ENCODE measurements at regions not wholly inside any gene's neighbourhood (a gene's known extent, or its start where the extent isn't known, plus 50 kb on each side); places are given as distances from the start of the nearest gene placed in this dataset.
A peak's percentile ranks its signal among the peaks of the same experiment; 100 is the strongest.

- DNase-seq (ENCODE audit: low read depth in 2 of 3, low spot score in 2 of 3) = no peak
Measured at GRCh38 chr9:94159069-94159939, 75.0 kb downstream of the PTPDC1 start.

GRCh38 chr9:94160594-94161501 is 76.6 kb downstream of the PTPDC1 start:
- no peak for DNase-seq (ENCODE audit: low read depth in 2 of 3, low spot score in 2 of 3)

GRCh38 chr9:94161673-94162072 is 77.4 kb downstream of the PTPDC1 start:
- DNase-seq (ENCODE audit: low read depth in 2 of 3, low spot score in 2 of 3) = no peak

GRCh38 chr9:94164806-94165549 is 80.7 kb downstream of the PTPDC1 start:
- DNase-seq (ENCODE audit: low read depth in 2 of 3, low spot score in 2 of 3) = no peak

GRCh38 chr9:94165592-94166235 is 81.5 kb downstream of the PTPDC1 start:
- peak; percentile 72 to 93 (median 81) for DNase-seq (ENCODE audit: low read depth in 2 of 3, low spot score in 2 of 3)

- peak; percentile 52 to 89 (median 88) for DNase-seq (ENCODE audit: low read depth in 2 of 3, low spot score in 2 of 3)
Measured at GRCh38 chr9:94166236-94166975, 82.1 kb downstream of the PTPDC1 start.

GRCh38 chr9:94166976-94167346 is 82.7 kb downstream of the PTPDC1 start:
- DNase-seq (ENCODE audit: low read depth in 2 of 3, low spot score in 2 of 3) = no peak

GRCh38 chr9:94167376-94167890 is 83.2 kb downstream of the PTPDC1 start:
- no peak for DNase-seq (ENCODE audit: low read depth in 2 of 3, low spot score in 2 of 3)

- DNase-seq (ENCODE audit: low read depth in 2 of 3, low spot score in 2 of 3) = no peak
Measured at GRCh38 chr9:94168203-94169000, 84.1 kb downstream of the PTPDC1 start.

GRCh38 chr9:94169968-94170367 is 85.7 kb downstream of the PTPDC1 start:
- no peak for DNase-seq (ENCODE audit: low read depth in 2 of 3, low spot score in 2 of 3)

- DNase-seq (ENCODE audit: low read depth in 2 of 3, low spot score in 2 of 3) = no peak
Measured at GRCh38 chr9:94173632-94174031, 85.5 kb upstream of the ZNF169 start.

- DNase-seq (ENCODE audit: low read depth in 2 of 3, low spot score in 2 of 3) = no peak
Measured at GRCh38 chr9:94174164-94174563, 84.9 kb upstream of the ZNF169 start.

- DNase-seq (ENCODE audit: low read depth in 2 of 3, low spot score in 2 of 3) = no peak
Measured at GRCh38 chr9:94175669-94176068, 83.4 kb upstream of the ZNF169 start.

GRCh38 chr9:94176608-94177007 is 82.5 kb upstream of the ZNF169 start:
- no peak for DNase-seq (ENCODE audit: low read depth in 2 of 3, low spot score in 2 of 3)

GRCh38 chr9:94178927-94179326 is 80.2 kb upstream of the ZNF169 start:
- no peak for DNase-seq (ENCODE audit: low read depth in 2 of 3, low spot score in 2 of 3)

- no peak for DNase-seq (ENCODE audit: low read depth in 2 of 3, low spot score in 2 of 3)
Measured at GRCh38 chr9:94181408-94182181, 77.5 kb upstream of the ZNF169 start.

- DNase-seq (ENCODE audit: low read depth in 2 of 3, low spot score in 2 of 3) = no peak
Measured at GRCh38 chr9:94182532-94182931, 76.6 kb upstream of the ZNF169 start.

GRCh38 chr9:94183240-94183999 is 75.7 kb upstream of the ZNF169 start:
- no peak for DNase-seq (ENCODE audit: low read depth in 2 of 3, low spot score in 2 of 3)
